ENCODE measurements at regions not wholly inside any gene's neighbourhood (a gene's known extent, or its start where the extent isn't known, plus 50 kb on each side); places are given as distances from the start of the nearest gene placed in this dataset.
A peak's percentile ranks its signal among the peaks of the same experiment; 100 is the strongest.

GRCh38 chr6:134724771-134725340 is 225.0 kb downstream of the ALDH8A1 start:
- Histone ChIP-seq H3K4me3 (no peak overlapping the region), H3K36me3 (no peaks in the 10 kb centered on the region), H3K9me3 (no peaks in the 10 kb centered on the region), H3K4me1 (peaks cover 0 to 26% of the 10 kb centered on the region in 2 donors), H3K27ac (no peak overlapping the region), H3K27me3 (no peaks in the 10 kb centered on the region)
- no peak for TF ChIP-seq CTCF (IDR thresholded peaks at IDR 0.05)
- DNase-seq (ENCODE audit: low spot score): no peak

- Histone ChIP-seq H3K4me1 (peaks cover 0 to 36% of the 10 kb centered on the region in 2 donors), H3K9me3 (no peaks in the 10 kb centered on the region), H3K4me3 (no peak overlapping the region), H3K27me3 (no peaks in the 10 kb centered on the region), H3K27ac (no peak overlapping the region), H3K36me3 (no peaks in the 10 kb centered on the region)
- TF ChIP-seq CTCF (IDR thresholded peaks at IDR 0.05): no peak
- no peak for DNase-seq (ENCODE audit: low spot score)
These were observed 226.6 kb downstream of the ALDH8A1 start for GRCh38 chr6:134723081-134723871.

GRCh38 chr6:134722200-134722870 is 227.6 kb downstream of the ALDH8A1 start:
- H3K27ac ChIP-seq: no peak overlapping the region

GRCh38 chr6:134721060-134721405 is 228.9 kb downstream of the ALDH8A1 start:
- H3K4me3 ChIP-seq: no peak overlapping the region
- peaks cover 0 to 36% of the 10 kb centered on the region in 2 donors for H3K4me1 ChIP-seq
- H3K9me3 ChIP-seq: no peaks in the 10 kb centered on the region
- DNase-seq (ENCODE audit: low spot score): no peak
- peak overlapping the region in 1 of 2 donors; percentile 54 for H3K27ac ChIP-seq
- H3K27me3 ChIP-seq: no peaks in the 10 kb centered on the region
- TF ChIP-seq CTCF (IDR thresholded peaks at IDR 0.05): no peak
- no peaks in the 10 kb centered on the region for H3K36me3 ChIP-seq

More at GRCh38 chr6:134722200-134722870, 227.6 kb downstream of the ALDH8A1 start:
- DNase-seq (ENCODE audit: low spot score): no peak
- Histone ChIP-seq H3K36me3 (no peaks in the 10 kb centered on the region), H3K27me3 (no peaks in the 10 kb centered on the region), H3K9me3 (no peaks in the 10 kb centered on the region), H3K4me1 (peaks cover 0 to 36% of the 10 kb centered on the region in 2 donors), H3K4me3 (no peak overlapping the region)
- TF ChIP-seq CTCF (IDR thresholded peaks at IDR 0.05): no peak

- H3K27me3 ChIP-seq: no peaks in the 10 kb centered on the region
- H3K9me3 ChIP-seq: no peaks in the 10 kb centered on the region
- no peak for TF ChIP-seq CTCF (IDR thresholded peaks at IDR 0.05)
- H3K4me1 ChIP-seq: peaks cover 0 to 36% of the 10 kb centered on the region in 2 donors
- H3K27ac ChIP-seq: peak overlapping the region; percentile 25 to 54
- no peaks in the 10 kb centered on the region for H3K36me3 ChIP-seq
- no peak overlapping the region for H3K4me3 ChIP-seq
- no peak for DNase-seq (ENCODE audit: low spot score)
These were observed 229.4 kb downstream of the ALDH8A1 start for GRCh38 chr6:134720353-134721059.
